ENCODE measurements at regions not wholly inside any gene's neighbourhood (a gene's known extent, or its start where the extent isn't known, plus 50 kb on each side); places are given as distances from the start of the nearest gene placed in this dataset.

DNA sequence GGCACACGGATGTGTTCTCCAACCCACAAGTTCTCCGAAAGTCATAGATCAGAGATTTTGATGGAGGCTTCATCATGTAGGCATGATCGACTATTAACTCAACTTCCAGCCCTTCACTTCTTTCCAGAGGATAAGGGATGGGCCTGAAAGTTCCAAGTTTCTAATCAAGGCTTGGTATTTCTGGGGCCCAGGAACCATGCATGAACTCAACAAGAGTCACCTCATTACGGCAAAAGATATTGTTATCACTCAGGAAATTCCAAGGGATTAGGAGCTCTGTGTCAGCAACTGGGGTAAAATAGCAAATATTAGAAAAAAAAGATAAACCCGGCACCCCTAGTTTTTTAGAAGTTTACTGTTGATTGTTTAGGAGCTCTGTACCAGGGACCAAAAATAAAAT, 240.1 kb upstream of the PPP1R2C start:
- no peak for DNase-seq (ENCODE audit: low spot score)

DNA sequence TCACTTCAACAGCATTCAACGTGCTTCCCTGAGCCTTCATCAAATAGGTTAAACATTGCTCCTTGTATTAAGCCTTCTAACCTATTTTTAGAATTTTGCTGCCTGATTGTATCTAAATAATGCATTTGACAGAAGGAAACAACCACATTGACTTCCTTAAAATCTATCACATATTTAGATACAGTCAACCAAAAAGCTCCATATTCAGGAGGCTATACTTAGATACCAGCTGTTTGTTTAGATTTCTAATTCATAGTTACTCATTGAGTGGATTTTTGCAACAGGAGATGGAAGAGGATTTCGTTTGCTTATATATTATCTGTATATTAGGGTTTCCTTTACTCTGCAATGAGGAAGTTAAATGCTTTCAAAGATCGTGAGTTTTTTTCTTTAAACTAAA, 241.1 kb upstream of the PPP1R2C start:
- DNase-seq (ENCODE audit: low spot score): no peak

DNA sequence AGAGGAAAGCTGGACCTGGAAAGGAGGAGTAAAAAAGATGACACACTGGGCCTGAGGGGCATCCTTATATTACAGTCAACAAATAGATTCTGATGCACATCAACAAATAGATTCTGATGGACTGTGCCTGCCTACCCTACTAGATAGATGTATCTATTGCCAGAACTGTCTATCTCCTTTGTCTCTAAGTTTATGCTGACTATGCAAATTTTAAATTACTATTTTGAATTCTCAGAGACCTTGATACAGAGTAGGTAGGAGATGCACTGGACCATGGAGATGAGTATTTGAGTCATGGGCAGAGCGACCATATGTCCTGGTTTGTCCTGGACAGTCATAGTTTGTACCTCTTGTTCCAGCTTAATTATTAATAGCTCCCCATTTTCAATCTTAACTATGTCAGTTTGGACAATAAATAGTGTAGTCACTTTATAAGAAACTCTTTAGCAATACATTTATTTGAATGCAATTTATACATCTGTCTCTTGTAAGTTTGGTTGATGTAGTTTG, 247.9 kb upstream of the PPP1R2C start:
- no peak for DNase-seq (ENCODE audit: low spot score)

DNA sequence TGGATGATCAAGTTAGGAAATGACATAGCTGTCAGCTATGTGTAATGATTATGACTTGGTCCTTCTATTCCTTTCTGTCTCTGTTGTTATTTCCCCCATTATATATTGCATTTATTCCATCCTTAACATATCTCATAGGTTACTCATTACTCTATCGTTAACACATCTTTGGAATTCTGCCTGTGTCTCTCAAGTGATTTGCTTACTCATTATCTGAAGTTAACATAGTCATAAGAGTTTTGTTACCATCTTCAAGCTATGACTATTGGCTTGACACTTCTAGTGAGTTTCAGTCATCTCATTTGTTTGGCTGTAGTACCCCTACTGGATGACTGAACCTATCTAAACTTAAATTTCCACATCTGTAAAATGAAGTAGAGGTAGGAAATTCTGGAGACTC, 286.1 kb upstream of the PPP1R2C start:
- no peak for DNase-seq (ENCODE audit: low spot score)

GRCh38 chrX:43065978-43066377, 288.0 kb upstream of the PPP1R2C start:
- no peak for DNase-seq (ENCODE audit: low spot score)

DNA sequence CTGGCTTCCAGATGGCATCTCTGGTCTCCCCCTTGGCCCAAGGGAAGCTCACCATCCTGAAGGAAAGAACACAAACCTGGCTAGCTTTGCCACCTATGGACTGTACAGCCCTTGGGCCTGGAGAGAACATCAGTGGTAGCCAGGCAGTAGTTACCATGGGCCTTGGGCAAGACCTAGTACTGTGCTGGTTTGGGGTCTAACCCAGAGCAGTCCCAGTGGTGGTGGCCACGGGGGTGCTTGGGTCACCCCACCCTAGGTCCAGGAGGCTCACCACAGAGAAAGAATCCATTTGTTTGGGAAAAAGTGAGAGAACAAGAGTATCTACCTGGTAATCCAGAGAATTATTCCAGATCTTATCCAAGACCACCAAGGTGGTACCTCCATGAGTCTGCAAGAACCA, 290.7 kb upstream of the PPP1R2C start:
- no peak for DNase-seq (ENCODE audit: low spot score)

- DNase-seq (ENCODE audit: low spot score): no peak
Measured at GRCh38 chrX:43083016-43083415, 305.1 kb upstream of the PPP1R2C start.

DNA sequence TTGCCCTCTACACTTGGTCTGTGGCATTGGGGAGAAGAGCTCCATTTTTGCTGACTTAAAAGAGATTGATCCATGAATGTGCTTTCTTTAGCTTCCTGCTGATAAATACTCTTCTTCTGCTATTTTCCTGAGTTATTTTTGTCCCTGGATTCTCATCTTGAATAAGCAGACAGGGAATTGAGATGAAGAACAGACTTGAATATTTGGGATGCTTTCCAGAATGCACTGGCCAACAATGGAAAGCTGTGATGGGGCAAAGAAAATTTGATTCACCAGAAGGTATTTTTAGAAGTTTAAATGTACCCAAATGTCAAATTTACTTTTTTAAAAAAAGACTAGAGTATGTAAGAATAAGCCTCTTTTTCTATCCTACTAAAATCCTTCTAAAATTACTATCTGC, 309.9 kb upstream of the PPP1R2C start:
- DNase-seq (ENCODE audit: low spot score): no peak

GRCh38 chrX:43096830-43097229, 318.9 kb upstream of the PPP1R2C start:
- DNase-seq (ENCODE audit: low spot score): no peak

- DNase-seq (ENCODE audit: low spot score): no peak
Measured at GRCh38 chrX:43106009-43106408, 328.0 kb upstream of the PPP1R2C start.

DNA sequence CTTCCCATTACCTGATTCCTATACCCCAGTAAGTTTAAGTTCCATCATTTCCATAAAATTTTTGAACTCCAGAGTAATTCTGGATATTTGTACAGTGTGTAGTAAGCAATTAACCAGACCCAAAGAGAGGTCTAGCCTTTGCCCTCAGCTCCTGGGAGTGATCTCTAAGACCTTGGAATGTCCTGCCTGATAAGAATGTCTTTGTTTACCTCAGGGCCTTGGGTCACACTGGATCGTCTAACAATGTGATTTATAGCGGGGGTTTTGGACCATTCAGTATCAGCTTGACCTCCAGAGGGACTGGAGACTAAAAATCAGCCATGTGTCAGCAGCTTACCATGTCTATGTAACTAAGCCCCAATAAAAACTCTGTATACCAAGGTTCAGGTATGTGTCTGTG, 330.9 kb upstream of the PPP1R2C start:
- no peak for DNase-seq (ENCODE audit: low spot score)

- DNase-seq (ENCODE audit: low spot score): no peak
Measured at GRCh38 chrX:43121637-43122036, 343.7 kb upstream of the PPP1R2C start.

DNA sequence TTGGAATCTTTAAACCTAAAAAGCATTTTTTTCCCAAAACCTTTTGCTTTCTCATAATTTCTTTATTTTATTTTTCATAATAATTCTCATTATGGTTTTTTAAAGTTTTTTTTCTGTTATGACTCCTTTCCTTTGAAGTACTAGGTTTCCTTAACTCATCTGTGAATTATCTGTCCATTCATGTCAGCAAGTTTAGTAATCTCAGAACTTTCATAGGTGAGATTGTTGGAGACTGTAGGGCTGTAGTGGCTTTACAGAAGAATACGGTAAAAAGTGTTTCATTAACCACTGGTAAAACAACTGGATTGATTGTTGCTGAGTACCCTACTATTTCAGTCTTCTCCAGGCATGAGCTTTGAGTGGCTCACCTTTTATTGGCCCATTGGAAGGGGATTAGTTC, 361.7 kb upstream of the PPP1R2C start:
- DNase-seq (ENCODE audit: low spot score): no peak

DNA sequence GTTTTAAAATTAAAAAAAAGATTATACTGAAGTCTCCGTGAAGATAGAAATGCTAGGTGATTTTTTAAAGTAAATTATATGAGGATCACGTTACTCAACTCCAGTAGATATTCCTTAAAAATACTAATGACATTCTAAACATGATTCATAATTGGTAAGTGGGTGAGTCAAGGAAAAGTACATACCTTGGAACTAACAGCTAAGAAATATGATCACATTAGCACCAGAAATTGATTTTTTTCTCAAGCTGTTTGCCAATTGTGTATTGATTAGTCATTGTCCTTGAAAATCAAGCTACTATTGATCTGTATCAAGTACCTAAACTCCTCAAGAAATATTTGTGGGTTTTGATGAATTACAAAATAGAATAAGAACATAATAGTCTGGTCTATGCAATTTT, 362.6 kb upstream of the PPP1R2C start:
- no peak for DNase-seq (ENCODE audit: low spot score)

DNA sequence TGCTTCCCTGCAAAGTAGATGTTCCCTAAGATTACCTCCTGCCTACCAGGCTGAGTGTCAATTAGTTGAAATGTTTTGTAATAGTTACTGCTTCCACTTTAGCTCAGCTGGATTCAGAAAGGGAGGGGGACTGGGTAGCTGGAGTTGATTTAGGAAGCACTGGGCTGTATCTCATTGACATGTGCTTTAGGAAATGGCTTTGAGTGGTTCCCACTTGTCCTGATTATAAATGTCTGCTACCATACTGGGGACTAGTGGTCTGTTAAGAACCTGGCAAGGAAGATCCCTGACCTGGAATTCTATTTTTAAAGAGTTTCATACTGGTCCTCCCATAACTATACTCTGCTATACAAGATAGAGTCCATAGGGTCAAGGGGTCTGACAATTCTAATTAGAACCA, 363.9 kb upstream of the PPP1R2C start:
- no peak for DNase-seq (ENCODE audit: low spot score)

DNA sequence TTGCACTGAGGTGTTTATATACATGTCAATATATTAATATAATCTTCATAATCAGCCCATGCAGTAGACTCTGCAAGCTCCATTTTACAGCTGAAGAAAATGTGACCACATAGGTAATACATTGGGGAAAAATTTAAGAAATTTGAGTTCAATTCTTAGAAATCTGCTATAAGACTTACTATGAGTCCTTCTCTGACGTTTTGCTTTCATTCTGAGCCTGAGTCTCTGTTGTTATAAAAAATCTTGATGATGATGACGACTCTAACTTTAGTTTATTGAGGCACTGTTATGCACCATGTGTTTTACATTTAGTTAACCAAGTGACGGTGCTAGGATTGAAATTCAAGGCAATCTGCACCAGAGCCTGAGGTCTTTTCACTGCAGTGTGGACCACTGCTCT, 370.3 kb upstream of the PPP1R2C start:
- DNase-seq (ENCODE audit: low spot score): no peak

DNA sequence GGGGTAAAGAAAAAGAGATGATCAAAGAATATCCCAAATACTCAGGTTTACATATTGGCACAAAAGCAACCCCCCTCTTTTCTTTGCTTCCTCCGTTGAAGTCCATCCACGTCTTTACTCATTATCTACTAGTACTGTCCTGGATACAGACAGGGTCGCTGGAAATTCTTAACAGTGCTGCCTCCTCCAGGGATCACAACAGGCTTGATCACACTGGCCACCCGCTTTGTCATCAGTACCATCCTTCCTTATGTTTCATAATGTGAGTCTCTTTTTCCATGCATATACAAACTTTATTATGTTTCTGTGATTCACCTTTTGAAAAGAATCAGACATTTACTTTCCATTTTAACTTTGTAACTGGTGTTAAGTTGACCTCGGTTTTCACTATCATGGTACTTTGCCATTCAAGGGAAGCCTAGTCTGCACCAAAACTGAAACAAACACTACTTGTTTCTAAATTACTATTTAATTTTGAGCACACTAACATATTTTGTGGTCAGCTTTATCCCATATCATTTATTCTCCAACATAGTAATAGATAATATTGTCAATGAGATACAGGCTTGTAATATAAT, 387.5 kb upstream of the PPP1R2C start:
- DNase-seq (ENCODE audit: low spot score): peak; percentile 3

- no peak for DNase-seq (ENCODE audit: low spot score)
Measured at GRCh38 chrX:43166874-43167273, 388.9 kb upstream of the PPP1R2C start.

DNA sequence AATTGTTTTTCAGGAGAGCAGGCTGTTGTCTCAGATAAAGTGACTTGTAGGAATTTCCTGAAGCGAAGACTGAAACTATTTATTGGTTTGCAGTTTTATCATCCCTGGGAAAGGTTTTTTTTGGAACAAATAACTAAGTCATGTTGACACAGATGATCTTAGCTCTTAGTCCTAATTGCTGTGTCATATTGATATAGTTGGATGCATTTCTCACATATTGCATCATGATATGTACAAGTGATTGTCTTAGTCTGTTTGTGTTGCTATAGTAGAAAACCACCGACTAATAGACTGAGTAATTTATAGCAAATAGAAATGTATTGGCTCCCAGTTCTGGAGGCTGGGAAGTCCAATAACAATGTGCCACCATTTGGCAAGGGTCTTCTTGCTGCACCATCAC, 397.5 kb upstream of the PPP1R2C start:
- DNase-seq (ENCODE audit: low spot score): no peak

DNA sequence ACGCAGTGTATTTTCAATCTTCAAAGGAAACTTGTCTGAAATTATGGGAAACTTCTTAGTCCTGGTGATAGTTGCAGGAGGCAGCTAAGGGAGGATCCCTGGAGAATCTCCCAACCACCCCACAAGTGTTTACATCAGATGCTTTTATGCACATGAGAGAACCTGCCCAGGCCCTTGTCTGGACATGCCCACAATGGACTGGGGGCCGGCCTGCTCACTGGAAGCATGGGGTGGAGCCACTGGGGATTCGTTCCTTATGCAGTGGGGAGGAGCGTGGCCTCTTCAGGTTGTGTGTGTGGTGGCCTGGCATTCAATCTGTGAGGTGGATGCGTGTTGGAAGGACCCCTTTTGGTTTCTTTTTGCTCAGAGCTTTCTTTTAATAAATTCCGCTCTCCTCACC, 398.7 kb upstream of the PPP1R2C start:
- DNase-seq (ENCODE audit: low spot score): no peak

DNA sequence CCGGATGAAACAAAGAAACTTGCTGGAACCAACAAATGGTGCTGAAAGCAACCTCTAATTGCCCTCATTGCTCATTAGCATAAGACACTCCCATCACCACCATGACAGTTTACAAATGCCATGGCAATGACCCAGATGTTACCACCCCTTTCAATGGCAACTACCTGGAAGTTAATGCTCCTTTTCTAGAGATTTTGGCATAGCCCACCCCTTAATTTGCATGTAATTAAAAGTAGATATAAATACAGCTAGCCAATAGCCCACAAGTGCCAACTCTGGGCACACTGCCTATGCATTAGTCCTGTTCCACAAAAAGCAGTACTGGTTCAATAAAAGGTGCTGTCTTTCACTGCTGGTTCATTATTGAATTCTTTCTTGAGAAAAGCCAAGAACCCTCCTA, 410.3 kb upstream of the PPP1R2C start:
- no peak for DNase-seq (ENCODE audit: low spot score)

DNA sequence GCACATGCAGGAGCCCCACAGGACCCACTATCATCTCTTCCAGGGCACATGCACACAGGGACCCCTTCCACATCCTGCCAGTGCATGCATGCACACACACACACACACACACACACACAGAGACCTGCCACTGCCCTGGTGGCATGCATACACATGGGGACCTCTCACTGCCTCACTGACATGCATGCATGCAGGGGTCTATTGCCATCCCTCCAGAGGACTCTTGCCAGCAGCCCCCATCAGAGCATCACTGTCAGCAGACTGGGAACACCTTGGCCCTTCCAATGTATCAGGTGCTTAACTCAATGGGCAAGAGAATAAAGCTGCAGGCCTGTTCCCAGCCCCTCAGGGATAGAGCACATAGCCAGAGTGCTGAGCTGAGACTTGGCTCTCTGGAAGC, 433.6 kb upstream of the PPP1R2C start:
- no peak for DNase-seq (ENCODE audit: low spot score)

DNA sequence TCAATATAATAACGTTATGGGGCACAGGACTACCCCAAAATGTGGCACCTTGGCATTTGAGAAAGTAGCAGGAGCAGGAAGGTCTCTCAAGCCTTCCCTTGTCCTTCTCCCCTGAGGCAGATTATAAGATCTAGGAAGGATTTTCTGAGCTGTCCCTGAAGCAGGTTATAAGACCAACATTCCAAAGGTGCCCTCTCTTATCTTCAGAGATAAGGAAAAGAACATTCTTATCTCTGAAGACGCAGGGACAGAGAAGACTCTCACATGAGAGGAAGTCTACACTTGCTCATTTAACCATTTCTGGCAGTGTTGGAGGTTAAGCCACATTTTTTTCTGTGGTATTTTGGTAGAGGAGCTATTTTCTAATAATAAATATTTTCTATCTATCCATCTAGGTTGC, 437.9 kb upstream of the MAOA start:
- DNase-seq (ENCODE audit: low spot score): no peak

DNA sequence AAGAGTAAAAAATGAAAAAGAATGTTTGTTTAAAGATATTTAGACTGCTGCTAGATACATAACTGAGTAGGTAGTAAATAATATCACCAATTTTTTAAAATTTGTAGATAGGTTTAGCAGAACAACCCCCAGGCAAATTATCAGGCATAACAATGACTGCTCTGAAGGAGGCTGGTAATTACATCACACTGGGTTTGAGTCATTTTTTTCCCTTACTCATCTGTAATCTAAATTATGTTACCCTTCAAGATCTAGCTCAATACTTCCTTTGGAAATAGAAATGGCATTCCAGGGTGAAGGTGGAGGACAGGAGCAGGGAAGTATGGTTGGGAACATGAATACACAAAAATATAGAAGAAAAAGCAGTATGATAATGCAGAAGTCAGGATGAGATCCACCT, 431.6 kb upstream of the MAOA start:
- no peak for DNase-seq (ENCODE audit: low spot score)
